H1 (cell line): ENCODE measurements at regions not wholly inside any gene's neighbourhood (a gene's known extent, or its start where the extent isn't known, plus 50 kb on each side); places are given as distances from the start of the nearest gene placed in this dataset.

Experiments used
- CTCF ChIA-PET: fragments of 300-600 bp; sonication (Branson Sonifier 250); formaldehyde crosslinking; loops from one replicate; lab custom pipeline; 2021; ENCODE audit not compliant: partially characterized antibody; lab: Charles Lee
- POLR2A ChIA-PET: fragments of 300-600 bp; sonication (Branson Sonifier 250); formaldehyde crosslinking; loops from one replicate; lab custom pipeline; 2021; ENCODE audit warnings: inconsistent platforms; ENCODE audit not compliant: partially characterized antibody; lab: Charles Lee
- DNase-seq, 2 experiments: peaks; one replicate each; pipeline versions ENCODE4 v3.0.0 to v3.0.0-alpha.2; 2010 to 2022; ENCODE audit warnings: low spot score in 2 of 2, low read depth in 1 of 2, mixed read lengths in 1 of 2
- FAIRE-seq: peaks from 2 replicates; lab custom pipeline; 2011; peaks lifted over from hg19 to GRCh38; lab: Jason Lieb, UNC
- H2AFZ ChIP-seq: 2 replicates; pipeline ENCODE4 v1.8.1; 2012; ENCODE audit warnings: low read length, inconsistent platforms
- H2AK5ac ChIP-seq: 2 replicates; pipeline ENCODE4 v1.6.1; 2013; ENCODE audit warnings: low read depth, low read length
- H2BK120ac ChIP-seq: replicated peaks from 2 replicates; pipeline ENCODE3; 2013; ENCODE audit warnings: low read depth, low read length, inconsistent platforms
- H2BK12ac ChIP-seq: 2 replicates; pipeline ENCODE4 v1.6.1; 2013; ENCODE audit warnings: low read depth, low read length
- H2BK15ac ChIP-seq: 2 replicates; pipeline ENCODE4 v1.6.1; 2013; ENCODE audit warnings: low read length
- H2BK20ac ChIP-seq: 2 replicates; pipeline ENCODE4 v1.6.1; 2013; ENCODE audit warnings: low read length
- H2BK5ac ChIP-seq: 2 replicates; pipeline ENCODE4 v1.6.1; 2013; ENCODE audit warnings: low read depth, low read length
- H3K14ac ChIP-seq: 2 replicates; pipeline ENCODE4 v1.6.1; 2013; ENCODE audit warnings: inconsistent platforms; ENCODE audit not compliant: insufficient read length
- H3K18ac ChIP-seq: 2 replicates; pipeline ENCODE4 v1.6.1; 2013; ENCODE audit warnings: low read length; ENCODE audit errors: extremely low read depth
- H3K23ac ChIP-seq: 2 replicates; pipeline ENCODE4 v1.6.1; 2013; ENCODE audit warnings: inconsistent platforms; ENCODE audit not compliant: insufficient read length
- H3K23me2 ChIP-seq: 2 replicates; pipeline ENCODE4 v1.6.1; 2013; ENCODE audit warnings: low read depth, low read length
- H3K27ac ChIP-seq: 2 replicates; pipeline ENCODE4 v1.6.1; 2011; ENCODE audit warnings: low read depth, low read length, inconsistent platforms
- H3K27me3 ChIP-seq, 4 experiments: replicated peaks in 1 of 4; 1 replicate in 1 of 4; 2 replicates in 3 of 4; pipeline versions ENCODE4 v1.6.1 to v1.8.1; 2011 to 2013; ENCODE audit warnings: low read length in 3 of 4, mild to moderate bottlenecking in 3 of 4, inconsistent platforms in 2 of 4, mixed read lengths in 2 of 4, moderate library complexity in 1 of 4; ENCODE audit not compliant: control insufficient read depth in 3 of 4, insufficient read depth in 3 of 4; ENCODE audit errors: extremely low read depth in 1 of 4
- H3K36me3 ChIP-seq, 4 experiments: 2 replicates each; pipeline versions ENCODE4 v1.6.1 to v1.8.1; 2011 to 2013; ENCODE audit warnings: mild to moderate bottlenecking in 4 of 4, low read length in 3 of 4, moderate library complexity in 2 of 4, control low read depth in 1 of 4, inconsistent platforms in 1 of 4; ENCODE audit not compliant: insufficient read depth in 4 of 4, control insufficient read depth in 2 of 4
- H3K4ac ChIP-seq: replicated peaks from 2 replicates; pipeline ENCODE3; 2013; ENCODE audit warnings: low read length, low read depth, mixed read lengths, inconsistent platforms; ENCODE audit not compliant: insufficient read length
- H3K4me1 ChIP-seq, 4 experiments: replicated peaks in 1 of 4; 1 replicate in 1 of 4; 2 replicates in 3 of 4; pipeline versions ENCODE4 v1.6.1 to v1.8.1; 2011 to 2013; ENCODE audit warnings: low read length in 3 of 4, inconsistent platforms in 2 of 4, mixed read lengths in 1 of 4; ENCODE audit not compliant: insufficient read depth in 4 of 4, control insufficient read depth in 3 of 4
- H3K4me2 ChIP-seq, 2 experiments: 2 replicates each; pipeline versions ENCODE4 v1.6.1 to v1.8.1; 2011 to 2013; ENCODE audit warnings: low read depth in 2 of 2, low read length in 2 of 2, control low read depth in 1 of 2, inconsistent platforms in 1 of 2, mild to moderate bottlenecking in 1 of 2; ENCODE audit not compliant: insufficient read depth in 1 of 2
- H3K4me3 ChIP-seq, 4 experiments: fragments of 200-600, 300-600 bp in 1 of 4; sonication (generic), shearing (Covaris generic), sonication (Bioruptor Twin) in 1 of 4; 2 replicates each; pipeline versions ENCODE4 v1.5.1 to v1.8.1; 2011 to 2016; ENCODE audit warnings: low read length in 4 of 4, low read depth in 3 of 4, control low read depth in 2 of 4, inconsistent platforms in 2 of 4, mild to moderate bottlenecking in 2 of 4, mixed read lengths in 1 of 4, moderate library complexity in 1 of 4; ENCODE audit not compliant: insufficient read depth in 2 of 4; ENCODE audit errors: extremely low read depth in 1 of 4
- H3K56ac ChIP-seq: replicated peaks from 2 replicates; pipeline ENCODE3; 2013; ENCODE audit warnings: low read depth, mild to moderate bottlenecking, mixed read lengths, low read length, inconsistent platforms; ENCODE audit not compliant: insufficient read length
- H3K79me1 ChIP-seq: 2 replicates; pipeline ENCODE4 v1.6.1; 2013; ENCODE audit warnings: low read depth, low read length, control low read depth
- H3K79me2 ChIP-seq, 2 experiments: 2 replicates each; pipeline versions ENCODE4 v1.6.1 to v1.8.1; 2012 to 2013; ENCODE audit warnings: low read length in 2 of 2, mild to moderate bottlenecking in 2 of 2, inconsistent platforms in 1 of 2; ENCODE audit not compliant: insufficient read depth in 2 of 2, control insufficient read depth in 1 of 2
- H3K9ac ChIP-seq, 4 experiments: replicated peaks in 1 of 4; 1 replicate in 1 of 4; 2 replicates in 3 of 4; pipeline versions ENCODE4 v1.6.1 to v1.8.1; 2011 to 2013; ENCODE audit warnings: low read depth in 3 of 4, low read length in 3 of 4, control low read depth in 2 of 4, mild to moderate bottlenecking in 2 of 4, moderate library complexity in 2 of 4, inconsistent platforms in 1 of 4; ENCODE audit errors: extremely low read depth in 1 of 4
- H3K9me3 ChIP-seq, 2 experiments: 2 replicates each; pipeline versions ENCODE4 v1.6.1 to v1.8.1; 2012 to 2013; ENCODE audit warnings: mild to moderate bottlenecking in 2 of 2, moderate library complexity in 2 of 2, control low read depth in 1 of 2, inconsistent platforms in 1 of 2, low read depth in 1 of 2, low read length in 1 of 2, mixed read lengths in 1 of 2; ENCODE audit not compliant: insufficient read depth in 2 of 2
- H4K20me1 ChIP-seq, 2 experiments: replicated peaks in 1 of 2; 2 replicates each; pipeline versions ENCODE3 to v1.8.1; 2011 to 2013; ENCODE audit warnings: inconsistent platforms in 2 of 2, low read length in 2 of 2, mild to moderate bottlenecking in 1 of 2; ENCODE audit not compliant: insufficient read depth in 2 of 2, control insufficient read depth in 1 of 2
- H4K5ac ChIP-seq: 2 replicates; pipeline ENCODE4 v1.6.1; 2013; ENCODE audit warnings: low read length, low read depth, mixed read lengths, inconsistent platforms; ENCODE audit not compliant: insufficient read length
- H4K8ac ChIP-seq: 2 replicates; pipeline ENCODE4 v1.8.0; 2013; ENCODE audit warnings: mild to moderate bottlenecking, moderate library complexity, low read length, inconsistent platforms; ENCODE audit not compliant: insufficient read depth; ENCODE audit errors: extremely low read depth
- H4K91ac ChIP-seq: replicated peaks from 2 replicates; pipeline ENCODE3; 2013; ENCODE audit warnings: low read length, mixed read lengths, inconsistent platforms; ENCODE audit not compliant: insufficient read length
- EP300 ChIP-seq, 2 experiments: IDR thresholded peaks; 1 replicate in 1 of 2; 2 replicates in 1 of 2; pipeline ENCODE4 v1.6.1; 2011 to 2012; ENCODE audit warnings: low read depth in 2 of 2, low read length in 2 of 2, mild to moderate bottlenecking in 2 of 2, borderline replicate concordance in 1 of 2, inconsistent platforms in 1 of 2, moderate library complexity in 1 of 2
- KDM5A ChIP-seq: fragments of 200-600 bp; IDR thresholded peaks from 2 replicates; pipeline ENCODE4 v1.7.1; 2012; ENCODE audit warnings: mild to moderate bottlenecking, low read length, inconsistent platforms, mixed read lengths
- PHF8 ChIP-seq: fragments of 200-600 bp; sonication (generic); conservative IDR thresholded peaks from 2 replicates; pipeline ENCODE4 v1.7.1; 2012; ENCODE audit warnings: low read depth, mild to moderate bottlenecking, inconsistent platforms, low read length, moderate library complexity
- POLR2AphosphoS5 ChIP-seq: IDR thresholded peaks from 2 replicates; pipeline ENCODE4 v1.6.1; 2011; ENCODE audit warnings: low read depth, low read length
- TAF7 ChIP-seq: optimal IDR thresholded peaks from 2 replicates; pipeline ENCODE3; 2011; ENCODE audit warnings: low read depth, mild to moderate bottlenecking, inconsistent platforms, low read length, moderate library complexity, borderline replicate concordance
- TBP ChIP-seq: IDR thresholded peaks from 2 replicates; pipeline ENCODE4 v1.6.1; 2011; ENCODE audit warnings: low read depth, low read length, improper control_type of control experiment
- TCF12 ChIP-seq: IDR thresholded peaks from 2 replicates; pipeline ENCODE4 v1.6.1; 2011; ENCODE audit warnings: low read depth, mild to moderate bottlenecking, low read length
- TEAD4 ChIP-seq: IDR thresholded peaks from 2 replicates; pipeline ENCODE4 v1.6.1; 2012; ENCODE audit warnings: low read depth, low read length, inconsistent platforms, mixed read lengths
- ZNF274 ChIP-seq: IDR thresholded peaks from 2 replicates; pipeline ENCODE4 v1.7.0; 2012; ENCODE audit warnings: low read length, borderline replicate concordance; ENCODE audit errors: extremely low read depth
- WGBS, 2 experiments: shearing (Covaris generic) in 1 of 2; methylation state at CpG; one replicate each; pipeline versions ENCODE4 v1.1.6 to v1.1.7; 2013 to 2015; ENCODE audit warnings: low lambda C conversion rate in 2 of 2, mixed read lengths in 2 of 2, inconsistent platforms in 1 of 2, low coverage in 1 of 2, missing lambda C conversion rate in 1 of 2; ENCODE audit not compliant: insufficient replicate concordance in 2 of 2, insufficient coverage in 1 of 2, insufficient read length in 1 of 2; ENCODE audit errors: extremely low coverage in 1 of 2, missing lambda C conversion rate in 1 of 2; 5-methylcytosine and 5-hydroxymethylcytosine counted together
- TF ChIP-seq, protein P1 (sequence below), 3 experiments: IDR thresholded peaks; 1 replicate in 2 of 3; 2 replicates in 1 of 3; pipeline versions ENCODE4 v1.5.1 to v1.6.1; 2011; ENCODE audit warnings: low read length in 3 of 3, mild to moderate bottlenecking in 3 of 3, inconsistent platforms in 2 of 3, low read depth in 1 of 3, moderate library complexity in 1 of 3; ENCODE audit not compliant: insufficient read depth in 1 of 3; ENCODE audit errors: control extremely low read depth in 1 of 3

DNA sequence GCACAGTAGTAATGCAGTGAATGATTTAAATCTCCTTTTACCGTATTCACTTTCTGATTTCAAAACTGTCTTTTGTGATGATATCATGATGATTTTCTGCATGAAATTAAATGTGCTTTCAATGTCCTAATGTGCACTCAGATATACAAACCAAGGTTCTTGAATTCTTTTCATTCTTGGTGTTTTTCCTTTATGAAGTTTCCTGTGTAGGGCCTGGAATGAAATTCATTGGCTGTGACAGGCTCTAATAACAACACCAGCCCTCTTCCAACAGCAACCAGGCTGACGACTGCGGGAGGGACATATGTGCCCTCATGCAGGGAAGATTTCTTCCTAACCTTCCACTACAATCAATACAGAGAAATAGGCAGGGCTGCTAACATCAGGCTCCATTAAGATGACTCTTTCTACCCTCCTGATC lies 1052.0 kb downstream of the DIAPH3 start:
- no peak overlapping the region for H3K4me3 ChIP-seq
- no peak overlapping the region for H3K4ac ChIP-seq
- DNase-seq (no peak), FAIRE-seq (no peak)
- no peak overlapping the region for H4K8ac ChIP-seq
- H3K23ac ChIP-seq: no peak overlapping the region
- POLR2A ChIA-PET: no interaction called here
- H3K56ac ChIP-seq: no peak overlapping the region
- H3K14ac ChIP-seq: no peak overlapping the region
- CTCF ChIA-PET: interaction anchor here (1.0 kb wide), 1 partner anchor 16 kb away, joined by 3 read pairs; no protein-coding TSS in a partner anchor
- H3K79me2 ChIP-seq: no peaks in the 10 kb centered on the region
- H2BK20ac ChIP-seq: no peak overlapping the region
- H3K4me1 ChIP-seq: peaks cover 0 to 3% (median 0%) of the 10 kb centered on the region in 4 experiments; a peak in 1 of 7 replicates
- no peak overlapping the region for H2BK12ac ChIP-seq
- H4K91ac ChIP-seq: no peak overlapping the region
- no peaks in the 10 kb centered on the region for H3K36me3 ChIP-seq
- no peaks in the 10 kb centered on the region for H3K9me3 ChIP-seq
- H2BK15ac ChIP-seq: no peak overlapping the region
- H2AFZ ChIP-seq: 0 out of 2 replicates have a peak overlapping the region, but pooled peaks have one; percentile 11
- no peaks in the 10 kb centered on the region for H3K79me1 ChIP-seq
- H2AK5ac ChIP-seq: no peak overlapping the region
- H3K9ac ChIP-seq: no peak overlapping the region
- H4K20me1 ChIP-seq: no peaks in the 10 kb centered on the region
- H4K5ac ChIP-seq: no peak overlapping the region
- H2BK120ac ChIP-seq: no peak overlapping the region
- H2BK5ac ChIP-seq: no peak overlapping the region
- H3K23me2 ChIP-seq: no peaks in the 10 kb centered on the region
- no peak overlapping the region for H3K18ac ChIP-seq
- no peak overlapping the region for H3K4me2 ChIP-seq
- WGBS, 2 experiments: 47% methylated on average over 3 of the region's 3 CpGs; no CpG with 5 or more reads in 1 of the 2 experiments
- H3K27me3 ChIP-seq: no peaks in the 10 kb centered on the region
- no peak overlapping the region for H3K27ac ChIP-seq
- TF ChIP-seq KDM5A (no peak), TBP (no peak), PHF8 (no peak), TAF7 (no peak), POLR2AphosphoS5 (no peak), TCF12 (no peak), TEAD4 (no peak), EP300 (IDR thresholded peaks at IDR 0.05; ENCODE audit: borderline replicate concordance in 1 of 2, low read depth in 2 of 2, low read length in 2 of 2) (no peak), ZNF274 (no peak)
- TF ChIP-seq, protein P1, sequence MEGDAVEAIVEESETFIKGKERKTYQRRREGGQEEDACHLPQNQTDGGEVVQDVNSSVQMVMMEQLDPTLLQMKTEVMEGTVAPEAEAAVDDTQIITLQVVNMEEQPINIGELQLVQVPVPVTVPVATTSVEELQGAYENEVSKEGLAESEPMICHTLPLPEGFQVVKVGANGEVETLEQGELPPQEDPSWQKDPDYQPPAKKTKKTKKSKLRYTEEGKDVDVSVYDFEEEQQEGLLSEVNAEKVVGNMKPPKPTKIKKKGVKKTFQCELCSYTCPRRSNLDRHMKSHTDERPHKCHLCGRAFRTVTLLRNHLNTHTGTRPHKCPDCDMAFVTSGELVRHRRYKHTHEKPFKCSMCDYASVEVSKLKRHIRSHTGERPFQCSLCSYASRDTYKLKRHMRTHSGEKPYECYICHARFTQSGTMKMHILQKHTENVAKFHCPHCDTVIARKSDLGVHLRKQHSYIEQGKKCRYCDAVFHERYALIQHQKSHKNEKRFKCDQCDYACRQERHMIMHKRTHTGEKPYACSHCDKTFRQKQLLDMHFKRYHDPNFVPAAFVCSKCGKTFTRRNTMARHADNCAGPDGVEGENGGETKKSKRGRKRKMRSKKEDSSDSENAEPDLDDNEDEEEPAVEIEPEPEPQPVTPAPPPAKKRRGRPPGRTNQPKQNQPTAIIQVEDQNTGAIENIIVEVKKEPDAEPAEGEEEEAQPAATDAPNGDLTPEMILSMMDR (IDR thresholded peaks at IDR 0.05; ENCODE audit: control extremely low read depth in 1 of 3, insufficient read depth in 1 of 3, low read depth in 1 of 3, low read length in 3 of 3): no peak
